GM18520 (cell line): ENCODE measurements at regions not wholly inside any gene's neighbourhood (a gene's known extent, or its start where the extent isn't known, plus 50 kb on each side); places are given as distances from the start of the nearest gene placed in this dataset.
"Not testable (repeated sequence)": the region's sequence is repeated elsewhere in the genome, so short reads cannot be mapped to it uniquely, and the experiment has no call there.

ENCODE experiments used
- ATAC-seq: cut with Tn5 transposase; IDR thresholded peaks from one replicate; pipeline ENCODE4 v1.9.1; 2021; ENCODE audit not compliant: unreplicated experiment

- no peak for ATAC-seq
These were observed 50.1 kb upstream of the LTA4H start for GRCh38 chr12:96085475-96085874.

GRCh38 chr12:96086190-96086589 lies 50.8 kb upstream of the LTA4H start:
- ATAC-seq = not testable (repeated sequence)

GRCh38 chr12:96091833-96092232 lies 56.4 kb upstream of the LTA4H start:
- ATAC-seq = no peak

GRCh38 chr12:96093543-96094196 lies 58.3 kb upstream of the LTA4H start:
- ATAC-seq = no peak

GRCh38 chr12:96094201-96094600 lies 58.8 kb upstream of the LTA4H start:
- no peak for ATAC-seq

- no peak for ATAC-seq
These were observed 63.2 kb upstream of the LTA4H start for GRCh38 chr12:96098631-96099030.

GRCh38 chr12:96099421-96099820 lies 64.0 kb upstream of the LTA4H start:
- no peak for ATAC-seq

GRCh38 chr12:96099986-96100385 lies 64.6 kb upstream of the LTA4H start:
- ATAC-seq = no peak

GRCh38 chr12:96101806-96102205 lies 66.4 kb upstream of the LTA4H start:
- ATAC-seq = no peak

GRCh38 chr12:96103067-96103644 lies 67.8 kb upstream of the LTA4H start:
- no peak for ATAC-seq

GRCh38 chr12:96104566-96104965 lies 69.2 kb upstream of the LTA4H start:
- ATAC-seq = no peak

GRCh38 chr12:96106137-96106536 lies 70.8 kb upstream of the LTA4H start:
- no peak for ATAC-seq

GRCh38 chr12:96107236-96107635 lies 71.8 kb upstream of the LTA4H start:
- no peak for ATAC-seq

GRCh38 chr12:96108321-96108720 lies 72.9 kb upstream of the LTA4H start:
- ATAC-seq = no peak

- ATAC-seq = not testable (repeated sequence)
These were observed 73.6 kb upstream of the LTA4H start for GRCh38 chr12:96108941-96109340.

- ATAC-seq = no peak
These were observed 77.3 kb upstream of the LTA4H start for GRCh38 chr12:96112733-96113132.

GRCh38 chr12:96117460-96117859 lies 76.7 kb upstream of the ELK3 start:
- ATAC-seq = no peak

GRCh38 chr12:96120359-96121100 lies 73.6 kb upstream of the ELK3 start:
- peak; percentile 76 for ATAC-seq

- ATAC-seq = peak; percentile 46
These were observed 72.9 kb upstream of the ELK3 start for GRCh38 chr12:96121271-96121711.

GRCh38 chr12:96128292-96128691 lies 65.9 kb upstream of the ELK3 start:
- not testable (repeated sequence) for ATAC-seq

GRCh38 chr12:96130396-96131059 lies 63.6 kb upstream of the ELK3 start:
- ATAC-seq = no peak
